GM19035 (cell line): ENCODE measurements at regions not wholly inside any gene's neighbourhood (a gene's known extent, or its start where the extent isn't known, plus 50 kb on each side); places are given as distances from the start of the nearest gene placed in this dataset.

Source experiments
- ATAC-seq: cut with Tn5 transposase; IDR thresholded peaks from one replicate; pipeline ENCODE4 v1.9.1; 2021; ENCODE audit not compliant: unreplicated experiment

DNA sequence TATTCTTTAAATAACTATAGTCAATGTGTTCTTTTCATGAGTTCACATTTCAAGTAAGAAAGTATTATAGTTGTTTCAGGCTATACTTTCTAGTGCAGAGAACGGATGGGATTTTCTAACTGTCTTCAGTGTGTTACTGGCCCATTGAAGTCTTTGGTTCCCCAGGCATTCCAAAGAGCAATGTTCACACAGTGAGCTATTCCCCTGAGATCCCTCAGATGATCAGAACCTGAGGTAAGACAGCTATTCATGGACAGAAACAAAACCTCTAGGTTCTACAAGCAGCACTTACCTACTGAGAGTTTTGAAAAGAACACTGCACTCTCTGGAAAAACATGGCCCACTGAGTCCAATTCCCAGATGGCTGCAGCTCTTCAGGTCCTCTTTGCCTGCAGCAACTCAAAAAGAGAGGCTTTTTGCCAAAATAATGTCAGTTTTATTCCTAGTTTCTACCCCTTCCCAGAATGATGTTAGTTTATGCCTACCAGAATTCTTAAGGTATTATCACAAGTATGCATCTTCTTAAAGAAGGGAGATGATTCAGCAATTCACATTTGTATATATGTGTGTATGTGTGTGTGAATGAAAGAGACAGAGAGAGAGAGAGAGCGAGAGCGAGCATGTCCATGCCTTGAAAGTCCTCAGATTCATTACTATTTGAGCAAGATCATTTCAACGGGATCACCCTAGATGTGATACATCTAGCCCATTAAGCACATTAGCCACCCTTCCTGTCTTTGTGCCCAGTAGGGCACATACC lies 146.1 kb downstream of the PDHA2 start:
- ATAC-seq: no peak

DNA sequence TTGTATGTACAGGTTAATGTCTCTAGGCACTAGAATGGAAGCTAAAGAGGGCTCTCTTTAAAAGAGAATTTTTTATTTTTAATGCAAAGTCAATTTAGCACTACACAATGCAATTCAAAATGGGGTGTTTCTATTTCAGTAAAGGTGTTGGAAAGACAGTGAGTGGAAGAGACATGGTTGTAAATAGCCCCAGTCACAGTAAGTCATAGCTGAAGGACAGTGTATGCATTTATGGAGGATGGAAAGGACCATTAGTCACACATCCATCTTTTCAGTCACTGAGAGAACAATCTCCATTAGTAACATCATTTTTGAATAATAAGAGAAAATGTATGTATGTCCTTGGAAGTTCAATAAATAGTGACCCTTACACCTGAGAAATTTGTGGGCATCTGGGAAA lies 148.0 kb downstream of the PDHA2 start:
- no peak for ATAC-seq

DNA sequence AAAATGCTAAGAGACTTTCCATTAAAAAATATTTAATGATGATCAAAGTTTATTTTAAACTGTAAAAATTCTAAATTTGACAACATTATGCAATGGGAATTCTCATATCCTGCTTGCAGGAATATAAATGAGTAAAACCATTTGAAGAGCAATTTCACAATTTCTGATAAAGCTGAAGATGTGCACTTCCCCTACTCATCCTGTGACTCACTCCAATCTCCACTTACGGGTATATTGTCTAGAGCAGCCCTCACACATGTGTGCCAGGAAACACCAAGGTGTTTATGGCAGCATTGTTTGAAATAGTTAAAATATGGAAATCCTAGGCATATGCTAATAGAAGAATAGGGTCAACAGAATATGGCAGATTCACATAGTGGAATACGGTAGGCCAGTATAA lies 158.4 kb downstream of the PDHA2 start:
- no peak for ATAC-seq

DNA sequence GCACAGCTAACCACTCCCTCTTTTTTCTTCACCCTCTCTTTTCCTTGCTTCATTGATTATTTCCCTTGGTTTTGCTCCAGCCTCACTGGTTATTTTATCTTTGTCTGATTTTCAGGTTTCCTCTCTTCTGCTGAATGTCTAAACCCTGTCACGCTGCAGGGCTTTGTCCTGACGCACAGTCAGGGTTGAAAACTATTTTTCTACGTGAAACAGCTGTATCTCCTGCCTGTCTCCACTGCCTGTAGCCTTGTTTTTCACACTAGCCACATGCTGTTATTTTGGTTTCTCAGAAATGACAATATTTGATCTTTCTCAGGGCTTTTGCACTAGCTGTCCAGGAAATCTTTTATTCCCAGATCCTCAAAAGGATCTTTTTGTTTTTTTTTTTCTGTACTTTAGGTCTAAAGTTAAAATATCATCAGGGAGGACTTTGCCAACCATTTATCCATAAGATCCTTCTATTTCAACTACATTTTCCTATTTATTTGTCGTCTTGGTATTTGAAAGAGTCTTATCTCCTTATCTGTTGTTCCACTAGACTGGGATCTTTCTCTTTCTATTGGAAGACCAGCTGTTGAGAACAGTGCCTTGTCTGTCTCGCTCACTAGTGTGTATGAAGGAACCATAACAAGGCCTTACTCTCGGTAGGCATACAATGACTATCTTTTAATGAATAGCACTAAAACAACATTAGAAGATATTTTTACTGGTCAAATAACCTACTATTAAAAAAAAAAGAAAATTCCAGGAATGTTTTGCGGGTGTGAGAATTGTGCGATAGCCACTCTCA lies 164.3 kb downstream of the PDHA2 start:
- no peak for ATAC-seq

DNA sequence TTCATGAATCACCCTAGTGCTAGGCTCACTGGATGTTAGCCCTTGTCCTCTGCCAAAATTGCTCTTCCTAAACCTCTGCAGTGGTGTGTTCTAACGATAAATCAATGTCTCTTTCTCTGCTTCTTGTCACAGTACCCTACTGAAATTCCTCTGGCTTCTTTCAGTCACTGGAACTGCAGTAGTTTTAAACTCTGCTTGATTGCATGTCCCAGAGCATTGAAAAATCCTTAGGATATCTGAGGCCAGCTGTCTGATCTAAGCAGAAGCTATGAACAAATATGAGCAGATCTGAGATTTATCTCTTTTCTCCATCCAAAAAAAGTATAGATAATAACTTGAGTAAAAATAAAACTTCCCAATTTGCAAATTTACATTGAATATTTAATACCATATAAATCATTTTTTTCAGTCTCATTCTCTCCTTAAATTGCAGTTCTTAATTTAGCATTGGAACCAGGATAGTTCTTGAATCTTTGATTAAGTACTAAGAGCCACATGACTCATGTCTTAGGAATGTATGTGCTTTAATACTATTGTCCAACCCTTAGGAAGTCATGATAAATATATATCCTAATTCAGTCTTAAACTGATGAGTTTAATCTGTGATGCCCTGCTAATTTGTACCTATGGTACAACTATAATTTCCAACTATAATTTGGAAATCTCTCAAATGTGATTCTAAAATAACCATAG lies 169.7 kb downstream of the PDHA2 start:
- no peak for ATAC-seq

DNA sequence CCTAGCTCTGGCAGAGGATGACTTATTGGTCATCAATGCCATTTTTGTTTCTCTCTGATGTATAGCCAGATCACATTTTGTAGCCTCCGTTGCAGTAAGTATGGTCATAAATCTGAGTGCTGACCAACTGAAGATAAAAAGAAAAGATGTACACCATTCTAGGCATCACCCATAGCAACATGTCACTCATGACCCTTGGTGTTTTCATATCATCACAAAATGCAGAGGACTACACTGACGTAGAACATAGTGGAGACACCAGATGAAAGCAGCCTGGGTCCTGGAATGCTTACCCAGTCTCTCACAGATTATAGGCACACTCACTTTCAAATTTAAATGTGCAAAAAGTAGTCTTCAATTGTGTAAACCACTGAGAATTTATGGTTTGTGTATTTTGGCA lies 172.8 kb downstream of the PDHA2 start:
- ATAC-seq: no peak

DNA sequence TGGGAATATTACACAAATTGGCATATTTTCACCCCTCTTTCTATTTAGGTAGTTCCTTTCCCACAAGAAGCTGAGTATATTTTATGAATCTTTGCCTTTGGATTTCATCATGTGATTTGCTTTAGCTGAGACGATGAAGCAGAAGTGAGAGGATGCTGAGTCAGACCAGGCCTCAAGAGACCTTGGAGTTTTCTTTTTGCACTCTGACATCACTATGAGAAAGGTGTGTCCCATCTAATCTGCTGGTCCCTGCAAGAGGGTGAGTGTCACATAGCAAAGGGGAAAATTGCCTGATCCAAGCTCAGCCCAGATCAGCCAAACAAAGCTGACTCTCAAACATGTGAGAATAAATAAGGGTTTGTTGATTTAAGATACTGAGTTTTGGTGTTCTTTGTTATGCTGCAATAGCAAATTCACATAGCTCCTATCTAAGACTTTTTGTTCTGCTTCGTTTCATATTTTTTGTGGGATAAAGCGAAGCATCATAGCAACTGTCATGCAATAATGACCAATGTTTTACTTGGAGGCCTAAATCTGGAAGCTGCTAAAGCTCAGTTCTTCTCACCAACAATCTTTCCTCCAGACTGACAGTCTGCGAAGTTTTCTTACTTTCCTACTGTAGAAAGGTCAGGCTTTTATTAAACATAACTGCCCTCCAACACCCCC lies 176.9 kb downstream of the PDHA2 start:
- ATAC-seq: no peak

DNA sequence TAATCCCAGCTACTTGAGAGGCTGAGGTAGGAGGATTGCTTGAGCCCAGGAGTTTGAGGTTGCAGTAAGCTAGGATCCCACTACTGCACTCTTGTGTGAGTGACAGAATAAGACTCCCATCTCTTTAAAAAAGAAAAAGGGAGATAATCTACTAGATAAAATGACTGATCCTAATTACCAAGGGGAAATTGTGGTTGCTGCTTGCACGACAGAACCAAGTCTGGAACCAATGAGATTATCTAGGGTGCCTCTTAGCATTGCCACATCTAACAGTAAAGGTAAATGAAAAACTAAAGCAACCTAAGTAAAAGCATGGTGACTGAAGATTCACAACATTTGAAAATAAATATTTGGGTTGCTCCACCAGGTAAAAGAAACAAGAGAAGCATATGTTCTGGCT lies 185.1 kb downstream of the PDHA2 start:
- ATAC-seq: no peak

DNA sequence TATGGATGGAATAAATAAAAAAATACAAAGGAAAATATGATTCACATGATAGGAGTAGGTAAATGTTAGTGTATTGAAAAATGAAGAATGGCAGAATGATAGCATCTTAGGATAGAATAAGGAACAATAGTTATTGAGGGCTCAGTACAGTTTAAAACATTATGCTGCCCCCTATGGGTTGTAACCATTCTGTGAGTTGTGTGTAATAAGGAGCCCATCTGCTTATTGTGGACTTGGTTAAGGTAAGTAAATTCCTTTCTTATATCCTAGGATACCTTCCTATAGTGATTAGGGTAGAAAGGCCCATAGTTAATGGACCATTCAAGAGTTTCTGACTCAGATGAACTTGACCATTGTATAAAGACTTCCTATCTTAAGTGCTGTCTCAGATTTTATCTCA lies 195.8 kb downstream of the PDHA2 start:
- ATAC-seq: no peak

DNA sequence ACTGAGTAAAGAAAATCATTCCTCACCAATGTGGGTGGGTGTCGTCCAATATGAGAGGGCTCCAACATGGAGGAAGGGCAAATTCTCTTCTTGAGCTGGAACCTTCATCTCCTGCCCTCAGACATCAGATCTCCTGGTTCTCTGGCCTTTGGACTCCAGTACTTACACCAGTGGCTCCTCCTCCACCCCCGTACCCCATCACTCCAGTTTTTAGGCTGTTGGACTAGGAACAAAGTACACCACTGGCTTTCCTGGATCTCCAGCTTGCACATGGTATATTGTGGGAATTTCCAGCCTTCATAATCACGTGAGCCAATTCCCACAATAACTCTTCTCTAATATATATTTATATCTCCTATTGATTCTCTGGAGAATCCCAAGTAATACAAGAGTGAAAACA lies 196.9 kb downstream of the PDHA2 start:
- no peak for ATAC-seq

DNA sequence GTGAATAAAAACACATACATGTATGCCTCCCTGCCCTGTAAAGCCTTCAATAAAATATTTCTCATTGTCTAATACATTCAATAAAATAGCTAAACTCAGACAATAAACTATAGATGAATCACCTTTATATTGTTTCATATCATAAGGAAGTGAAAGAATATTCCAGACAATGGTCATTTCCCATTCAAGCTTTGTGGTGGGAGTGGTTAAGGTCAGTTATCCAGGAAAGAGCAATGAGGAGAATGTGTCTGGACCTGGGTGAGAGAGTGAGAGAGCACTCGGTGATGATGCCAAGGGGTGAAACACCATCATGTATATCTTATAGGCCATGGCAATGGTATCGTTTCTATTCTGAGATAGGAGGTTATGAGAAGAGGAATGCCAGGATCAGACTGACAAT lies 197.8 kb downstream of the PDHA2 start:
- no peak for ATAC-seq

DNA sequence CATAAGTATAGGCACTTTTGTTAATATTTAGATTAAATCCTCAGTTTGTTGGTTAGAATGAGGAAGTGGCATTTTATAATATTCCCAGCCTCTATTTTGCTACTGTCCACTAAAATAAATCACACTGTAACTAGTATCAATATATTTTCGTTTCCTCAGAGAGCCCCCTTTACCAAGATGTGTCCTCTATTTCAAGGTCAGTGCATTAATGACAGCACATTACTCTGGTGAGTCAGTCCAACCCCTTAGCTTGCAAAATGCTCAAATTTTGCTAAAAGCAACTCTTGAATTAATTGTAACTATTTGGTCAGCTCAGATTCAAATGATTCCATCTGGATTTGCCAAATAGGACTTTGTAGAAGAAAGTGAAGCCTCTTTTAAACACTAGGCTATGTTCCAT lies 199.3 kb downstream of the PDHA2 start:
- no peak for ATAC-seq

DNA sequence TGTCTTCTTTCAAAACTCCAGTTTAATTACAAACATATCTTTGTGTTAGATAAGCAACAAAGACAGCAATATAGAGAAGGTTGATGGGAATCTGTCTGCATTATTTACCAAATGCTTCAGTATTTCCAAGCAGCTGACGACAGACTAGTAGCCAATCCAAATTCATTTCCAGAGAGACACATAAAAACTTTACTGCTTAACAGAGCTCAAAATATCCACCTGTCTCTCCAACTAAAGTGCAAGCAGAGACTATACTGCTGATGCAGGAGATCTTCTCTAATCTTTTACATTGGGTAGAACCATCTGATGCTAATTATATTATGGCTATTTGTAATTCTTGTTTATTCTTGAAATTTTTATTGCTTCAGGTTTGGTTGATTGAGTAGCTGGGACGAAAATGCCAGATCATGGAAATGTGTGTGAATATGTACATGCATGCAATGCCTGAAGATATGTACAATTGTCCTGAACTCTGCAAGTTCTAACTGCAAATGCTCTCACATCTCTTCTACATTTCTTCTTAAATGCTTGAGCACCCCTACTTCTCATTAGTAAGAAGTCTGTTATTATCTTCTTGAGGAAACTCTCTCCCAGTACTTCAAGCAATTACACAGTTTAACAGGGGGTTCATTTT lies 200.0 kb downstream of the PDHA2 start:
- ATAC-seq: no peak

DNA sequence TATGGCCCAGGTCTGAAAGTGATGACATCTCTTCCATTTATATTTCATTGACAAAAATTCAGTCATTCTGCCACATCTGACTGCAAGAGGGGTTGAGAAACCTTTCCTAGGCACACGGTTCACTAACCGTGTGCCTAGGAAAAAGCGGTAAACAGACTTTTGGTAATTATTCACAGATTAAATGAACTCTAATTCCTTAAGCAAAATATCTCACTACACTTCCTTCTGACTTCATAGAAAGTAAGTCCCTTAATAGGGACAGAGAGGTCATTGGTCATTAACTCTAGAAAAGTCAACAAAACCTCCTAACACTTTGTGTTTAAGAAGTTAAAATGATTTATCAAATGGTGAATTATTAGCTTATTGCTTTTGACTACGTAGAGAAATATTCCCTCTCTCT lies 205.1 kb downstream of the PDHA2 start:
- no peak for ATAC-seq

DNA sequence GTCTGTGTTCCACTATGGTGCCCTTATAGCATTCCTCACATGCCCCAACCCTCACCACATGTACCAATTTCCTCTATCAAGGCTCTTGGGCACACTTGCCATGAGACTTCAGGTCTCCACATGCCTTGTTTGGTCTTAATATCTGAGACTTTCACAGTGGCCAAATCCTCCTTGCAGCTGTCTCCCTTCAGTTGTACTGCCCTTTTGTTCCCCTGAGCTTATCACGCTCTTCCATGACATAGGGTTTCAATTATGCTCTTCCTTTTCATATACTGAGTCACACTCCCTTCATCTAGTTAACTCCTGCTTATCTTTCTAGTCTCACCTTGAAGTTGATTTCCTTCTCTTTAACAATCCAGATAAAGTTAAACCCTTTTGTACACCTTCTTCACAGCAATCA lies 212.9 kb downstream of the PDHA2 start:
- ATAC-seq: no peak

DNA sequence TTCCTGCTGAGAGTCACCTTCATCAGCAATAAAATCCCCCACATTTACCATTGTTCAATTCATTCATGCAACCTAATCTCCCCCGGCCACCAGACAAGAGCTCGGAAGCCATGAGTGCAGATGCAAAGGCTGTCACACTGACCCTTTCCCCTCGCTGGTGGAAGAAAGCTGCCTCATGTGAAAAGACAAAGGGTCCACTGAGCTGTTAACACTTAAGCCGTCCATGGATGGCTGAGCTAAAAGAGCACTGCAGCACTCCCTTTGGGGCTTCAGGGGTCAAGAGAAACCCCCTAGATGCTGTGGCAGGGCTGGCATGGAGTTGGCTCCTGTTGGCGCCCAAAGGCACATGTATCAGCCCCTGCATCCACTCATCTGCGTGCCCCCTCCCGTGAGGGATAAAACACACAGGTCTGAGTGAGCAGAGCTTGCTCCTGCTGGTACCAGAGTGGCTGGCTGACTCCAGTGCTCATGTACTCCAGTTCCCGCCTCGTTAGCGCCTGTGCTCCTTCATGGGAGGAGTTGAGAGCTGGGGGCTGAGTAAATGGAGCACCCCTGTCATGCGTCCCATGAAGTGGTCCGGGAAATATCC lies 216.5 kb downstream of the PDHA2 start:
- no peak for ATAC-seq

DNA sequence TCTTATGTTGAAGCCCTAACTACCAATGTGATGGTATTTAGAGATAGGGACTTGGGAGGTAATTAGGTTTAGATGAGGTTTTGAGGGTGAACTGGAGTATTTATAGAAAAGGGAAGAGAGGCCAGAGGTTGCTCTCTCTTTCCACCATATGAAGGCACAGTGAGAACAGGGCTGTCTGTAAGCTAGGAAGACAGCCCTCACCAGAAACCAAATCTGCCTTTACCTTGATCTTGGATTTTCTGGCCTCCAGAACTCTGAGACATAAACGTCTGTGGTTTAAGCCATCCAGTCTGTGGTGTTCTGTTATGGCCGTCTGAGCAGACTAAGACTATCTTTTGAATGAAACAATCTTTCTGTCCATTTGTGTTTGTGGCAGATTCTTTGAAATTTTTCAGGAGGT lies 223.7 kb downstream of the PDHA2 start:
- no peak for ATAC-seq

DNA sequence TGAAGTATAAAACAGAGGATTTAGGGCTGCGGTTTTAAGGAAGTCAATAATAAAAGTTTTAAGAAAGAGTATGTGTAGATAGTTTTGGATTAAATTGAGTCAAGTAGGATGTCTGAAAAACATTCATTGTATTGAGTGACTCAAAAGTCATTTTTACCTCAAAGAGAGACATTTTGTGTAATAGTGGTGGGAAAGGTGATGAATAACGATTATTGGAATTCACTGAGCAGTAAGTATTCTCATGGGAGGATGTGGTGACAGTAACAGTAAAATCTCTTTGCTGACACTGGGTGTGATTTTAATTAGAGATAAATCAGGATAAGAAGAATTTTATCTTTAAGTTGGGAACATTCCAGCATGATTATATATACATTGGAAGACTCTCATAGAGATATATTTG lies 233.6 kb downstream of the PDHA2 start:
- no peak for ATAC-seq

DNA sequence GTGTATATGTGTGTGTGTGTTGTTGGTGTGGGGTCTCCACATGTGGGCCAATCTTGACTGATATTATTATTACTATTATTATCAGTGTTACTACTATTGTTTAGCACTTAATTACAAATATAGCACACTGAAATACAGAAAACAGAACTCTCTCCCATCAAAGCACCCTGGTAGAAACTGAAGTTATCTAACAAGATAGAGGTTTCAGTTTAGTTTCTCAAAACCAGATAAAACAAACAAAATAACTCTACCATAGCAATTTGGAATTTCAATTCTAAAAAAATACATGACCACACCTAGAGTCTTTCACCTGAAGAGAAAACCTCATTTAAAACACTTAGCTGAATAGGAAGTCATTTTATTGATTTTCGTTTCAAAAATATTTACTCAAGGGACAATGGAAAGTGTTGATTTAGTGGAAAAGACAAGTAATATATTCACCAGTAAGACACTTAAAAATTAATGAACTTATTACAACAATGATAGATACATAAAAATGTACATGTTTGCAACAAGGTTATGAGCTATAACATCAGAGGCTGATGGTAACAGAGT lies 252.3 kb downstream of the PDHA2 start:
- no peak for ATAC-seq

DNA sequence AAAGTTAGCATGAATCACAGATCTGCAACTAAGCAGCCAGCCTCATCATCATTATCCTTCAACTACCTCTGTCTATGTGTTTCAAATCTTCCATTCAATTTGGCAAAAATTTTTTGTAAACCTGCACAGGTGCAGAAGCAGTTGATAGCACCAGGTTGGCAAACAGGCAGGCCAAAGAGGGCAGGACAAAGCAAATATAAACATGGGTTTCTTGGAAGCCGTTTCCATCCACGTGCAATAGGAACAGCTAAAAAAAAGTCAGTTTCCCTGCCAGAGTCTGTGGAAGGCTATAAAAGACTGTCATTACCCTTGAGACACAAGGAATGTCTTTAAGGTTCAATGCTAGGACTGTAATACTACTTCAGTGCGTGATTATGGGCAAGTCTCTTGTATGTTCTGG lies 253.2 kb downstream of the PDHA2 start:
- ATAC-seq: no peak
